ENCODE measurements at regions not wholly inside any gene's neighbourhood (a gene's known extent, or its start where the extent isn't known, plus 50 kb on each side); places are given as distances from the start of the nearest gene placed in this dataset.

- CTCF ChIA-PET = no interaction called here
- no peak for DNase-seq
These were observed 1174.7 kb upstream of the MAP3K7 start for GRCh38 chr6:91761621-91762020.

GRCh38 chr6:91754691-91755090, 1167.8 kb upstream of the MAP3K7 start:
- no peak overlapping the region for H2AFZ ChIP-seq
- no peaks in the 10 kb centered on the region for H4K20me1 ChIP-seq (ENCODE audit: insufficient read depth)
- no peaks in the 10 kb centered on the region for H3K9me2 ChIP-seq (ENCODE audit: insufficient read depth)
- H3K4me1 ChIP-seq (replicated peaks; ENCODE audit: insufficient read depth) = no peaks in the 10 kb centered on the region
- CTCF ChIA-PET = no interaction called here
- no peak overlapping the region for H3K27ac ChIP-seq
- no peaks in the 10 kb centered on the region for H3K9me3 ChIP-seq (ENCODE audit: insufficient read depth, low read depth)
- no peaks in the 10 kb centered on the region for H3F3A ChIP-seq (ENCODE audit: insufficient read depth, low read depth)
- POLR2A ChIA-PET (ENCODE audit: unreplicated experiment) = no interaction called here
- no TSS peak for BruUV-seq (replicated peaks)
- DNase-seq = no peak
- H3K4me2 ChIP-seq = no peak overlapping the region
- no peaks in the 10 kb centered on the region for H3K27me3 ChIP-seq (ENCODE audit: insufficient read depth, low read depth)
- intact Hi-C loops (cut with micrococcal nuclease; ENCODE audit: unreplicated experiment) = no loop called here
- no peak for TF ChIP-seq EZH2 (IDR thresholded peaks at IDR 0.05; ENCODE audit: low read depth)
- TF ChIP-seq, protein P1, sequence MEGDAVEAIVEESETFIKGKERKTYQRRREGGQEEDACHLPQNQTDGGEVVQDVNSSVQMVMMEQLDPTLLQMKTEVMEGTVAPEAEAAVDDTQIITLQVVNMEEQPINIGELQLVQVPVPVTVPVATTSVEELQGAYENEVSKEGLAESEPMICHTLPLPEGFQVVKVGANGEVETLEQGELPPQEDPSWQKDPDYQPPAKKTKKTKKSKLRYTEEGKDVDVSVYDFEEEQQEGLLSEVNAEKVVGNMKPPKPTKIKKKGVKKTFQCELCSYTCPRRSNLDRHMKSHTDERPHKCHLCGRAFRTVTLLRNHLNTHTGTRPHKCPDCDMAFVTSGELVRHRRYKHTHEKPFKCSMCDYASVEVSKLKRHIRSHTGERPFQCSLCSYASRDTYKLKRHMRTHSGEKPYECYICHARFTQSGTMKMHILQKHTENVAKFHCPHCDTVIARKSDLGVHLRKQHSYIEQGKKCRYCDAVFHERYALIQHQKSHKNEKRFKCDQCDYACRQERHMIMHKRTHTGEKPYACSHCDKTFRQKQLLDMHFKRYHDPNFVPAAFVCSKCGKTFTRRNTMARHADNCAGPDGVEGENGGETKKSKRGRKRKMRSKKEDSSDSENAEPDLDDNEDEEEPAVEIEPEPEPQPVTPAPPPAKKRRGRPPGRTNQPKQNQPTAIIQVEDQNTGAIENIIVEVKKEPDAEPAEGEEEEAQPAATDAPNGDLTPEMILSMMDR (conservative IDR thresholded peaks at IDR 0.05) = no peak
- no peak overlapping the region for H3K4me3 ChIP-seq
- H3K36me3 ChIP-seq (ENCODE audit: low read depth) = no peaks in the 10 kb centered on the region
- no peaks in the 10 kb centered on the region for H3K79me2 ChIP-seq (ENCODE audit: low read depth)

More at GRCh38 chr6:91761621-91762020, 1174.7 kb upstream of the MAP3K7 start:
- Histone ChIP-seq H4K20me1 (ENCODE audit: insufficient read depth) (no peaks in the 10 kb centered on the region), H2AFZ (no peak overlapping the region), H3K27me3 (ENCODE audit: insufficient read depth, low read depth) (no peaks in the 10 kb centered on the region), H3K4me1 (replicated peaks; ENCODE audit: insufficient read depth) (no peaks in the 10 kb centered on the region), H3K79me2 (ENCODE audit: low read depth) (no peaks in the 10 kb centered on the region), H3K27ac (no peak overlapping the region), H3K4me2 (no peak overlapping the region), H3K9me3 (ENCODE audit: insufficient read depth, low read depth) (no peaks in the 10 kb centered on the region), H3K4me3 (no peak overlapping the region), H3F3A (ENCODE audit: insufficient read depth, low read depth) (no peaks in the 10 kb centered on the region), H3K36me3 (ENCODE audit: low read depth) (no peaks in the 10 kb centered on the region), H3K9me2 (ENCODE audit: insufficient read depth) (no peaks in the 10 kb centered on the region)
- TF ChIP-seq, protein P1 (conservative IDR thresholded peaks at IDR 0.05) = no peak
- no peak for TF ChIP-seq EZH2 (IDR thresholded peaks at IDR 0.05; ENCODE audit: low read depth)
- intact Hi-C loops (cut with micrococcal nuclease; ENCODE audit: unreplicated experiment) = no loop called here
- no TSS peak for BruUV-seq (replicated peaks)
- POLR2A ChIA-PET (ENCODE audit: unreplicated experiment) = no interaction called here

DNA sequence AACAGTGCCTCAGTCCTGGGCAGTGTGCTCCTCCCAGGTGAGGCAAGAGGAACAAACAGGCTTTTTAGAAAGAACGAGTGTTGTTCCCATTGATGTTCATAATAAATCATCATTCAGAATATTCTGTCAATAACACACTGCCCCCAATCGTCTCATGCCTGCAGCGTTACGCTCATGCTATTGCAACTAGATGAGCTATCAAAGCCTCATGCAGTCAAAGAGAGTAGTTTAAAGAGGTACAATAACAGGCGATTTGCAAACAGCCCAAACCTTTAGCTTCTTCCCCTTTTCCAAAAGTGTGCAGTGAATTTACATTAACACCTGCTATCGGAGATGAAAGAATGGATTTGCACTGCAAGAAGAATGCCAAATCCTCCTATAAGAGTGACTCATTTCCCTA, 1164.7 kb upstream of the MAP3K7 start:
- no peaks in the 10 kb centered on the region for H3K36me3 ChIP-seq (ENCODE audit: low read depth)
- no peaks in the 10 kb centered on the region for H3F3A ChIP-seq (ENCODE audit: insufficient read depth, low read depth)
- TF ChIP-seq EZH2 (IDR thresholded peaks at IDR 0.05; ENCODE audit: low read depth) = no peak
- TF ChIP-seq, protein P1 (conservative IDR thresholded peaks at IDR 0.05) = no peak
- H3K4me3 ChIP-seq = no peak overlapping the region
- no peaks in the 10 kb centered on the region for H3K79me2 ChIP-seq (ENCODE audit: low read depth)
- POLR2A ChIA-PET (ENCODE audit: unreplicated experiment) = no interaction called here
- no peak for DNase-seq
- no peak overlapping the region for H3K27ac ChIP-seq
- no peaks in the 10 kb centered on the region for H3K9me3 ChIP-seq (ENCODE audit: insufficient read depth, low read depth)
- H2AFZ ChIP-seq = no peak overlapping the region
- H3K9me2 ChIP-seq (ENCODE audit: insufficient read depth) = no peaks in the 10 kb centered on the region
- no peak overlapping the region for H3K4me2 ChIP-seq
- H3K27me3 ChIP-seq (ENCODE audit: insufficient read depth, low read depth) = no peaks in the 10 kb centered on the region
- BruUV-seq (replicated peaks) = no TSS peak
- H3K4me1 ChIP-seq (replicated peaks; ENCODE audit: insufficient read depth) = no peaks in the 10 kb centered on the region
- H4K20me1 ChIP-seq (ENCODE audit: insufficient read depth) = no peaks in the 10 kb centered on the region
- CTCF ChIA-PET = no interaction called here
- intact Hi-C loops (cut with micrococcal nuclease; ENCODE audit: unreplicated experiment) = no loop called here
